OCI-LY1 (cell line): ENCODE measurements at regions not wholly inside any gene's neighbourhood (a gene's known extent, or its start where the extent isn't known, plus 50 kb on each side); places are given as distances from the start of the nearest gene placed in this dataset.

Experiments
- CTCF ChIP-seq: fragments of 200-600 bp; sonication (generic), shearing (Covaris generic); IDR thresholded peaks from 2 replicates; pipeline ENCODE4 v1.5.1; 2017; ENCODE audit warnings: mild to moderate bottlenecking, antibody characterized with exemption, low read length, moderate library complexity, mixed read lengths
- EZH2 ChIP-seq: fragments of 200-600 bp; sonication (generic), shearing (Covaris generic); IDR thresholded peaks from 2 replicates; pipeline ENCODE4 v1.8.0; 2017; ENCODE audit warnings: borderline replicate concordance, mixed run types, mild to moderate bottlenecking, antibody characterized with exemption, low read length, moderate library complexity, mixed read lengths

GRCh38 chr13:91195789-91196188 is 151.7 kb upstream of the MIR17HG start:
- no peak for TF ChIP-seq CTCF
- no peak for TF ChIP-seq EZH2
